GM12892 (cell line): ENCODE measurements at regions not wholly inside any gene's neighbourhood (a gene's known extent, or its start where the extent isn't known, plus 50 kb on each side); places are given as distances from the start of the nearest gene placed in this dataset.

Experiments used
- DNase-seq: peaks from one replicate; pipeline ENCODE4 v3.0.0; 2011; ENCODE audit not compliant: insufficient read length
- FAIRE-seq: peaks from 2 replicates; lab custom pipeline; 2011; peaks lifted over from hg19 to GRCh38; lab: Jason Lieb, UNC
- POLR2A ChIP-seq: IDR thresholded peaks from 2 replicates; pipeline ENCODE4 v1.6.1; 2011; ENCODE audit warnings: low read depth, low read length, control low read depth
- POLR2AphosphoS5 ChIP-seq: IDR thresholded peaks from 2 replicates; pipeline ENCODE4 v1.6.1; 2011; ENCODE audit warnings: low read depth, low read length, control low read depth
- TAF1 ChIP-seq: IDR thresholded peaks from 2 replicates; pipeline ENCODE4 v1.6.1; 2011; ENCODE audit warnings: low read depth, mild to moderate bottlenecking, control low read depth, low read length, borderline replicate concordance

DNA sequence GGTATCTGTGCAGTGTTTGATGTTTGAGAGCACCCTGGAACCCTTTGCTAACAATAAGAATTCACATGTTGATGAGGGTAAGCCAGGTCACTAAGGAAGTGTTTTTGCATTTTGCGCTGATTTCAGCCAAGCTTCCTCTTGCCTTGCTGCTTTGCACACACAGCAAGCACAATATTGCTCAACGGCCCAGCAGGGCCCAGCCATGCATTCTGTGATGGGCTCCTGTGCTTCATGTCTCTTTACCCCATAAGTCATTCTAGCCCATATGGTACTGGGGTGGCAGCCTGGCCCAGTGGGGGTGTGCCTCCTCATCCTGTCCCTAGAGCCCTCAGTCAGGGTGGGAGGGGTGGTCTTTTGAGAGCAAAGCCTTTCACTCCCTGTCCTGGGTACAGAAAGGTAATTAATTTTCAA is 481.3 kb downstream of the GADD45G start:
- DNase-seq (no peak), FAIRE-seq (no peak)
- TF ChIP-seq TAF1 (no peak), POLR2AphosphoS5 (no peak), POLR2A (no peak)

DNA sequence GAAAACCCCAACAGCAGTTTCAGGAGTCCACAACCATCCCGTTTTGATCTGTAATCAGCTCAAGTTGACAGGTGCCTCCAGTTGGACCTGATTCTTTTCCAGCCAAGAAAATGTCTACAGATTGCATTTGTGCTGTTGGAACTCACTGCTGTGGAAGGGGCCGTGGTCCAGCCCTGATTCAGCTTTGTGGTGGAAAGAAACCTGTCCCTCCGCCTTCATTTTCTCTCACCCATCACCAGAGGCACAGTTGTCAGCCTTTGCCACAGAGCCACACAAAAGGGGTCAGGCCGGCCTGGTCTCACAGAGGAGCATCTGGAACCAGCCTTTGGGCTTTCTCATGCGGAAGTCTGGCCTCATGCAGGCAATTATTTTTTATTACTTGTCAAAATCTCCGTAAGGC is 483.6 kb downstream of the GADD45G start:
- TF ChIP-seq TAF1 (no peak), POLR2A (no peak), POLR2AphosphoS5 (no peak)
- no peak for FAIRE-seq
- DNase-seq = no peak

DNA sequence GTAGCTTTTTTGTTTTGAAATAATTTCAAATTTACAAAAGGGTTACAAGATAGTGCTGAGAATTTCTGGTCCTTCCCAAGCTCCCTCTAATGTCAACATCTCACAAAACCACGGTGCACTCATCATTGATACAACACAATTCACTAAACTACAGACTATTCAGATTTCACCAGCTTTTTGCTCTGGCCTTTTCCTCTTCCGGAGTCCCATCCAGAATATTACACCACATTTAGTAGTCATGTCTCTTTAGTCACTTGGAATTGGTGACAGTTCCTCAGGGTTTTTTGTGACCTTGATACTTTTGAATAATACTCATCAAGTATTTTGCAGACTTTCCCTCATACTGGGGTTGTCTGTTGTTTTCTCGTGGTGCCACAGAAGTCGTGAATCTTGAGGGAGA is 484.0 kb downstream of the GADD45G start:
- DNase-seq (no peak), FAIRE-seq (no peak)
- no peak for TF ChIP-seq POLR2A
- no peak for TF ChIP-seq POLR2AphosphoS5
- TF ChIP-seq TAF1 = no peak

DNA sequence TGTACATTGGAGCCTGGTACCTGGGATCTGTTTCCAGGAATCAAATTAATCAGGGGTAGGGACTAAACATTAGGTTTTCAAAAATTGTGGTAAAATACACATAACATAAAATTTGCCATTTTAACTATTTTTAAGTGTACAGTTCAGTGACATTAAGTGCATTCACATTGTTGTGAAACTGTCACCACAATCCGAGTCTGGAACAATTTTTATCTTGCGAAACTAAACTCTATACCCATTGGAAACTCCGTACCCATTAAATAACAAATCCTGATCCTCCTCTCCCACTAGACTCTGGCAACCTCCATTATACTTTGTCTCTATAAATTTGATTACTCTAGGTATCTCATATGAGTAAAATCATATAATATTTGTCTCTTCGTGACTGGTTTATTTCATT is 486.2 kb downstream of the GADD45G start:
- no peak for DNase-seq
- TF ChIP-seq POLR2AphosphoS5 (no peak), POLR2A (no peak), TAF1 (no peak)
- no peak for FAIRE-seq

DNA sequence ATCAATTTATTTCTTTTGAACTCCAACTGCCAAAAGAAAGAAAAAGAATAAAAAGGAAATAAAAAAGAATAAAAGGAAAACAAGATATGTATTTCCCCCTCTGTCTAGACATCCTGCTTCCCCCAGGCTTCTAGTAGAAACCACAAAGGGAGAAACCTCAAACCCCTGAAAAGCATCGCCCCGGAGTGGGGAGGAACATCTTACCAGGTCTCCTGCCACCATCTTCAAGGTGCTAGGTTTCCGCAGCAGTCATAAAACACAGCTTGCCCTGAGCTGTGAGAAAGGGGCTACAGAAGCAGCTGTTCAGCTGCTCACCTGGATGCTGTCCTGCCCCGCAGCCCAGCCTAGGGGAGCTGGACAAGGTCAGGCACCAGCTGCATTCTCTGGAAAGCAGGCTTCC is 487.7 kb downstream of the GADD45G start:
- no peak for TF ChIP-seq POLR2AphosphoS5
- DNase-seq (no peak), FAIRE-seq (no peak)

DNA sequence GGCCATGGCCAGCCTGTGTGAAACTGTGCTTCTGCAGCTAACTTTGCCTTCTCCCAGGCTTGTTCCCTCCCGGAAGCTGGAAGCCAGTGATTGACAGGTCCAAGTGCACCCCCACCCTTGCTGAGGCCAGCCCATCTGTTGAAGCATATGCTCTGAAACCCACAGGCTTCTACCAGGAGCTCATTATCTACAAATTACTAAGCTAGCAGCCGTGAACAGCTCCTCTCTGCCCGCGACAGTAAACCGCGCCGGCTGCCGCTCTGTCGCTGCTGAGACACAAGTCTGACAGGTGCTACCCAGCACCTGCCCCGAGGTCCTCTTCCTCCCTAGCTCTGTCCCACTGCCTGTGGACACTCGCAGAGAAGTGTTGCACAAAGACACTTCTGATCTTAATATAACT is 490.9 kb downstream of the GADD45G start:
- DNase-seq (no peak), FAIRE-seq (no peak)
- TF ChIP-seq POLR2AphosphoS5 (no peak), POLR2A (no peak)

DNA sequence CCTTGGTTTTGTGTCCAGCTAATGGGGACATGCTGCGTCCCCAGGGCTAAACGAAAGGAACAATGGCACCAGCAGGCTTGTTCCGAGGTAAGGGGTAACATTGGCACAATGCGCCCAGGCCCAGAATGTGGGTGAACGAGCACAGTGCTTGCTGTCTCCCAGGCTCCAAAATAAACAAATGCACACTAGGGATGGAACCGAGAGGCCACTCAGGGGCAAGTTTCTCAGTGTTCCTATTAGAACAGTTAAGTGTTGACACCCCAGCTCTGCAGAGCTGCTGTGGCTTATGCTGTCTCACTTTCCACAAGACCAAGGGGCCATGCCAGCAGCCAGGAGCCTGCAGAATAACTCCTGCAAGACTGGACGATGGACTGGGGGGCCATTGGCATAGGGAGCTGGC is 492.4 kb downstream of the GADD45G start:
- no peak for DNase-seq
- no peak for FAIRE-seq
- TF ChIP-seq POLR2AphosphoS5 (no peak), POLR2A (no peak), TAF1 (no peak)

DNA sequence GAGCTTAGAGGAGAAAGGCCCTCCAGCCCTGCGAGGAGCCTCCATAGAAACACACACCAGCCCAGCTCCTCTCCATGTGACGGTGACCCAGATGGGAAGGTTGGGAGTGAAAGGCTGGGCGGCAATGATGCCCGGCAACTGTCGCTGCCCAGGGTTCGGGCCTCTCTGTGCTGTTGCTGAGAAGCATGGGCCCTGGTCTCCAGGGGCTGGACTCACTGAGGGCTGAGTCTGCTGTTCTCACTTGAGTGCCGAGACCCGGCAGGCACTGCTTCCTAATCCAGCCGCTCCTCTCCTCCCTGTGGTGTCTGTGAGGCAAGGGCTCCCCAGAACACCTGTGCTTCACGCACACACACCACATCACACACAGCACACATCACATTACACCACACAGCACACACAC is 493.6 kb downstream of the GADD45G start:
- no peak for DNase-seq
- TF ChIP-seq TAF1 (no peak), POLR2A (no peak), POLR2AphosphoS5 (no peak)
- no peak for FAIRE-seq

DNA sequence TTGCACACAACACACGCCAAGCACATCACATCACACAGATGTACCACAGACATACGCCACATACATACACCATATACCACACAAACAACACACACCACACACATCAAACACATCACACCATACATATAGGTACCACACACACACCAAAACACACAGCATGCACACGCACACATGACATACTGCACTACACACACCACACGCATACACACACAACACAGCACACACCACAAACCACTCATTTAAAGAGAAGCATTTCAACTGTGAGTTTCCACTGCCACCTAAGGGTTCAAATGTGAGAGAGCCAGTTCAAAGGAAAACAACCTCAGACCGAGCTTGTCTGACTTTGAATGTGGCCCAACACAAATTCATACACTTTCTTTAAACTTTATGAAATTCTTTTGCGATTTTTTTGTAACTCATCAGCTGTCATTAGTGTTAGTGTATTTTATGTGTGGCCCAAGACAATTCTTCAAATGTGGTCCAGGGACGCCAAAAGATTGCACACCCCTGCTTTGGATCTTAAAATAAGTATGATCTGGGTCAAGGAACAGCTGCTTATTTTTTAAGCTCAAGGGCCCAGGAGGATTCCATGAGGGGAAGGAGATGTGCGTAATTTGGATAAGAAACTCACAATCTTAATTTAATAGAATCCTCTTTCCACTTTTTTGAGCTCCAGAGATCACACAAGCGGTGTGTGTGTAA is 494.6 kb downstream of the GADD45G start:
- DNase-seq = no peak
- FAIRE-seq = peak; percentile 78
- no peak for TF ChIP-seq TAF1
- TF ChIP-seq POLR2AphosphoS5 = no peak
- no peak for TF ChIP-seq POLR2A

DNA sequence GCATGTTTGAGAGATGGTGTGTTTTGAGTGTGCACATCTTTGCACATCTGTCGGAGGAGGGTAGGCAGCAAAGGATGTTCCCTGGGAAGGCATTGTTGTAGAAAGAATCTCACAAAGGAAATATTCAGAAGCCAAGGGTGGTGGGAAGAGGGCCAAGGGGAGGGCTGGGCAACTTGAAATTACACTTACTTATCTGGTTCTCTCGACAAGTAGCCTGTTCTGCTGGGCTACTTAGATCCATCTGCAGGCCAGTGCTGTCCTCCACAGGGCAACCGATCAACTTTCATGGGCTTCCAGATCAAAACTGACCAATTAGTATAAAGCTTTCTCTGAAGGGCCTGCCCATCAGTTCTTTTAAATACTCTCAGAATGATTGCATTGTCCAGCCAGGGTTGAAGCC is 495.2 kb downstream of the GADD45G start:
- FAIRE-seq (no peak), DNase-seq (no peak)
- no peak for TF ChIP-seq POLR2AphosphoS5
- TF ChIP-seq TAF1 = no peak
- no peak for TF ChIP-seq POLR2A

DNA sequence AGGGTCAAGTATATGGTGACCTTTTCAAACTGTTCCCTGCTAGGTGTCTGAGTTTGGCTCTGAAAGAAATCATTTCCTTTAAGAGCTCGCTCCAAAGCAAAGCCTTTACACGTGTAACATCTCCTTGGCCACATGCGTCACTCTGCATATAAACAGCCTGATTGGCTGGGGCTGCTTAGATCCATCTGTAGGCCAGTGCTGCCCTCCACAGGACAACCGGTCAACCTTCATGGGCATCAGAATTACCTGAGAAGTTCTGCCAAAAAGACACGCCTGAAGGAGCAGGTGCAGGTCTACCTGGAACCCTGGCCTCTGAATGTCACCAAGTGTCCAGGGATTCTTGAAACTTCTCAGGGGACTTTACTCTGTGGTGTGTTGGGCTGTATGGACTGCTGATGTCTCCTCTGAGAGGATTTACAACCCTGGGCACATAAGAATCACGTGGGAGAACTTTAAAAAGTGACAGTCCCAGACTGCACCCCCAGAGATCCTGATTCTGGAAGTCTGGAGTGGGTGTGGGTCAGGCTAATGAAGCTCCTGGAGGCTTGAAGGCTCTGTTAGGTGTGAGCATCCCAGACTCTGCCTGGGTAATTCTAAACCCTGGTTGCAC is 497.6 kb downstream of the GADD45G start:
- peak; percentile 52 for DNase-seq
- no peak for TF ChIP-seq POLR2AphosphoS5
- TF ChIP-seq POLR2A = no peak
- TF ChIP-seq TAF1 = no peak
- FAIRE-seq = peak; percentile 96

DNA sequence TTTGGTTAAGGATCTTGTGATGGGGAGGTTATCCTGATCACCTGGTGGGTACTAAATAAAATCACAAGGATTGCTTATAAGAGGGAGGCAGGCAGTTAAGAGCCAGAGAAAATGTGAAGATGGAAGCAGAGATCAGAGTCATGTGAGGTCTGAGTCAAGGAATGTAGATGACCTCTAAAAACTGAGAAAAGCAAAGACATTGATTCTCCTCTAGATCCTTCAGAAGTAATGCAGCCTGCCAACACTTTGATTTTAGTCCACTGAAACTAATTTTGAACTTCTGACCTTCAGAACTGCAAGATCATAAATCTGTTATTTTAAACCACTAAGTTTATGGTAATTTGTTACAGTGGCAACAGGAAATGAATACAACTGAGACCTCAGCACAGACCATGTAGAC is 499.0 kb downstream of the GADD45G start:
- DNase-seq (no peak), FAIRE-seq (no peak)
- no peak for TF ChIP-seq POLR2A
- TF ChIP-seq POLR2AphosphoS5 = no peak
- TF ChIP-seq TAF1 = no peak

DNA sequence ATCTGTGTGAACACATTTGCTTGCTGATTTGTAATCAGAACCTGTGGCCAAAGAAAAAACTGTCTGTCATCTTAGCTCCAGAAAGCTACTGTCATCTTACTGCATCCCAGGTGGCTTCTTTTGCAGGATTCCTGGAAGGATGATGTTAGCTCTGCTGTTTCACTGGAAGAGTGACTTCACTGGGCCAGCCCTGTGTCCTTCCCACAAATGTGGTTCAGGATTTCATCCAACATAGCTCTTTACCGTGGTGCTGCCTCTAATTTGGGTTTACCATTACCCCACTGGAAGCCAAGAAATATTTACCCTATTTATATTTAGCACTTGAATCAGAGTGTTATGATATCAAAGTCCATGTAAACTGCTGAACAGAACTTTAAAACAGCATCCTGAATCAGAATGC is 501.0 kb downstream of the GADD45G start:
- FAIRE-seq (no peak), DNase-seq (no peak)
- TF ChIP-seq POLR2A = no peak
- TF ChIP-seq POLR2AphosphoS5 = no peak
